Smooth muscle cell of the brain vasculature (primary cell): ENCODE measurements at regions not wholly inside any gene's neighbourhood (a gene's known extent, or its start where the extent isn't known, plus 50 kb on each side); places are given as distances from the start of the nearest gene placed in this dataset.
"Not testable (repeated sequence)": the region's sequence is repeated elsewhere in the genome, so short reads cannot be mapped to it uniquely, and the experiment has no call there.

Source experiments
- DNase-seq: peaks from one replicate; pipeline ENCODE4 v3.0.0-alpha.2; 2012; ENCODE audit warnings: low read depth, low spot score

DNA sequence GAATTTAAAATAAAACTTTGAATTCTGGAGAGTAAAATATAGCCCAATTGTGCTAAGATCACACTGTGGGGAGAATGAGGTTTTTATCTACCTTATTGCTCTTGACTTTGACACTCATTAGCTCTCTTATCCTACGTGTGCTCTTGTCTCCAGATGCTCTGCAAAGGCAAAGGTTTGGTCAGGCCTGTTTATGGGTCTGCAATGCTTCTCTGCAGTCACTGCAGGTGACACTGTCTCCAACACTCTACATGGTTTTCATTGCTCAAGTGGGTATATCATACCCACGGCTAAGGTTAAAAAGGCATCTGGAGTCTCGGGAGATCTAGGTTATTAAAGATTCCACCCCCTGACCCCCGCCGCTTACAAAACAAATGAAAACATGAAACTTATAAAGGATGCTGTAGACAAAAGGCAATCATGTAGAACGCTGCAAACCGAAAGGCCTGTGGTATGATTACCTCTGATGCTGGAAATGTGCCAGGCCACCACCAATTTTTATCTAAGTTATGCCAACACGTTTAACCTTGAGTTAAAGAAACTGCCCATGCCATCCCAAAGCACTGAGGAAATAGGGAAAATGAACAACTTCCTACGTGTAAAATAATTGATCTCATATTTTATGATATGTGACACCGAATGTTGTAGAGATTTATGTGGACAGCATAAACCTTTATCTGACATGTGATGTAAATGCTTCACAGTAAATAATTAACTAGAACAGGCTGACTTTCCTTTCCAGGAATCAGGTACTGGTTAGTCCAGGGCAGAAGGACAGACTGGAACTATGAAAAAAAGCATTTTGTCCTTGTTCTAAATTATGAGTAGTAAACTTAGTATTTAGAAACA, 238.2 kb upstream of the NOX3 start:
- no peak for DNase-seq

DNA sequence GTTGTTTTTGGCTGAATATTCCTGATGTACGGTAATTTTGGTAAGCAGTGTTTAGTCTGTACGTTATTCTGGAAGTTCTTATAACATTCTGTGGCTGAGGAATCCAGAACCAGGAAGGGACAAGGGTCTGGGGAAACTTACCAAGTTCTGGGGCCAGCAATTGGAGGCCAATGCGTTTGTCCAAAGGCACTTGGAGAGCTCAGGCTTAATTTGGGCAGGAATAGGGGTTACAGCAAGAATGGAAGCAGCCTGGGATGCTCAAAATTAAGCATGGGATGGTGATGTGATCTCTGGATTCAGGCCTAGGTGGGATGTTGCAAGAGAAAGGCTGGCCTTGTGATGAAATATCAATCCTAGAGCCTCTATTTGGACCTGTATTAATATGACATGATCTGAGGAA, 235.2 kb upstream of the NOX3 start:
- no peak for DNase-seq

DNA sequence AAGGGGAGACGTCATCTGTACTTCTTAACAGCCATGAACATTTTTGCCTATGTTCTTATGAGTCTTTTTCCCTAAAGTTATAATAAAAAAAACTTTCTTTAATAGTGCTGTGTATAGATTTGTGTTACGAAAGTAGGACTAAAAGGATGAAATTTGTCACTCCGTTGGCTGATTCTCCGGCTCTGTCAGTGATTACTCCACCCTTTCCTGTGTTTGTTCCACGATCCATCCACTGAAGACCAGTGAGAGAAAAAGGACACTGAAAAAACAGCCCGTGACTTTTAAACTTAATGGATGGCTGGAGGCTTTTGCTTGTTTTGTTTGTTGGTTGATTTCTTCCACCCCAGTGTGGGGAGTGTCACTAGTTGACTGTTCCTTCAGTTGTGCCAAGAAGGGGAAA, 232.0 kb upstream of the NOX3 start:
- DNase-seq, result no peak

DNA sequence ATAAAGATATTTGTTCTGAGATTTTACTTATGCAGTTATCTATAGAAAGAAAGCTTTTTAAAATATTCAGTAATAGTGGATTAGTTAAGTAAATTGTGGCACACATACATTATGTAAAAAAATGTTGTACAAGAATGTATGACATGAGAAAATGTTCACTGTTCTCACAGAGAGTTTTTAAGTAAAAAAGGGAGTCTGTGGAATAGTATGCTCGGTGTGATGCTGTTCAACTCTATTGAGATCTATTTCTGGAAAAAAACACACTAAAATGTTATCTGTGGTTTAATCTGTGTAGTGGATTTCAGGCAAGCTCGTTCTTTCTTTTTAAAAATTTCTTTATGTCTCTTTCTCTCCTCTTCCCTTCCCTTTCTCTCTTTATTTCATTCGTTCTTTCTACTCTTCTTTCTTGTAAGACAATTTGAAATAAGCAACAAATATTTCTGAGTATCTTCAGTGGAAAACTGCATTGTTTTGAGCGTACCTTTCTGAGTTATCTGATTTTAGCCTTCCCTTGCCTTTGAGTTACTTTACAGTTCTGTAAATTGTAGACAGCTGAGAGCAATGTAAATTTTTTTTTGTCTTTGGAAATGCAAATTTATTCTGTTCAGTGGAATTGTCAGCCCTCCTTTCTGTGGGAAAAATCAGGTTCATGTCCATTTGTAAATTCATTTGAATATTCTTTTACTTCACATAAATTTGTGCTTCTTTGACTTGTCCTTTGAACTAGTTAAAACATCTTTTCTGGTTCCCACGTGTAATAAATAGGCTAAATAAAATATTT, 229.0 kb upstream of the NOX3 start:
- DNase-seq, result no peak

DNA sequence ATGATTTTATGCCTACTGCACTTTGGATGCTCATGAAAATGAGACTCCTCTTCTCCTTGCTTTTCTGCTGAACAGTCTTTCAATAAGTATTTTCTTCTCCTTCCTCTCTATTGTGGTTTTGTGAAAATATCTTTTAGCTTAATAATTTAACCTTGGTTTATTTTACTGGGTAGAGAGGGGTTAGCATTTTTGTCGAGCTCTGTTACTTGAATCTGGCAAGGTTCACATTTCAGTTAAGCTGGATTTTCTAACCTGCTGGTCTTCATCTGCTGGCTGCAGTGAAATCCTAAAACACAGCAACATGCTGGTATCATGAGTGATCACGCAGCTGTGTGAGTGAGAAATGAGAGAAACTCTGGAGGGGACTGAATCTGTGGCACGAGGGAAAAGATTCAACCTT, 222.7 kb upstream of the NOX3 start:
- no peak for DNase-seq

DNA sequence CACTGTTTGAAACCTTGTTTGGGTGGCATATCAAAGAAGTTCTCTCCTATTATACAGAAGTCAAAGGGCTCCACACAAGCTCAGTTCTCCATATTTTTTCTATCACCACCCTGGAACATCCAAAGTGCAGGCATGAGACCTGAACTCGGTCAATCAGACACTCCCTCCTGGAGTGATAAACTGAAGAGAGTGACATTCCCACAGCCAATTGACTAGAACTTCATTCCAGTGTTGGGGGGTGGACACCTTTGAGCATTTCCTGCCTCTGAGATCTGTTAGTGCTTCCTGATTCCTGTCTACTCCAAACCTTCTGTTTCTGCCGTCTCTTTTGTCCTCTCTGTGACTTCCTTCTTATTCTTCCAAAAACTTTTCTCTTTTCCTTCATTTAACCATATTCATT, 220.7 kb upstream of the NOX3 start:
- DNase-seq, result no peak

DNA sequence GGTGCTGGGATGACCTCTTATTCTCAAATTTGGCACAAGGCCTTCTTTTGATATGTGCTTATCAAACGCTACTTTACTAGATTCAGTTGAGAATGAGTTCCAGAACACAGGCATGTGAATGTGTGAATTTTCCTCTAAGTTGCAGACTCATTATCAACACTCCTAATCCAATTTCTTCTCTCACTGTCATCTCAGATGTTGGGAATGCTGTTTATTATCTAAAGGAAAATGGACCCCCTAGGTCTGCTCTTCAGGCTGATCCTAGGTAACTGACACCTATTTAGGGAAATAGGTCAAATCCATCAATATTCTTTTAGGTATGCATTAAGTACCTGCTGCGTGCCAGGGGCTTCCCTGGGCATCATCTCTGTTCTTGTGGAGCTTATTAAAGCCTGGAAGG, 215.0 kb upstream of the NOX3 start:
- no peak for DNase-seq

DNA sequence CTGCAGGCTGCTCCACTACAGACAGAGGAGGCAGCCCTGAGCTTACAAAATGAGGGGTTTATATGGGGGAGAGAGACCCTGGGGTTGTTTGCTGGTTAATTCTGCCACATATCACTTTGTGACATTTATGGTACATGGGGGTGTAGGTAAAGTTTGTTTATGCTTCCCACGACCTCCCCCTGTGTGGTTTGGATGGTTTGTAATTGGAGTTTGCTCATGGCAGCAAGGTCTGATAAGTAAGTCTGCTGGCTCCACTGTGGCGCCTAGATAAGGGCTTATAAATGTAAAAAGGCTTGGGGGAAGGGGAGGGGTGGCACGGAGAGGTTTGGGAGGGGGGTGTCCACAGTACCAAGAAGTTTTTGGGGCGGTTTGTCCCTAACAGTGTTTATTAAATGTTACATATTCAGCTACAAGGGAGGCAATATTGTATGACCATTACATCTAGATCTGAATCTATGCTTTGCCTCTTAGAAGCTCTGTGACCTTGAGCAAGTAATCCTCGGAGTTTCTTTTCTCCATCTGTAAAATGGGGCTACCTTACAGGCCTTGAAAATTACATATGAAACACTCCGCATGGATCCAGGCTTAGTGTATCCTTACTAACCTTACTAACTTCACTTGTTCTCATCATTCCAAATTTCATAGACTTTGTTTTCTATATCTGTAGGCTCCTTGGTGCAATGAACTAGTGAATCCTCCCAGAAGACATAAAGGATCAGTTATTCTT, 204.8 kb upstream of the NOX3 start:
- no peak for DNase-seq

DNA sequence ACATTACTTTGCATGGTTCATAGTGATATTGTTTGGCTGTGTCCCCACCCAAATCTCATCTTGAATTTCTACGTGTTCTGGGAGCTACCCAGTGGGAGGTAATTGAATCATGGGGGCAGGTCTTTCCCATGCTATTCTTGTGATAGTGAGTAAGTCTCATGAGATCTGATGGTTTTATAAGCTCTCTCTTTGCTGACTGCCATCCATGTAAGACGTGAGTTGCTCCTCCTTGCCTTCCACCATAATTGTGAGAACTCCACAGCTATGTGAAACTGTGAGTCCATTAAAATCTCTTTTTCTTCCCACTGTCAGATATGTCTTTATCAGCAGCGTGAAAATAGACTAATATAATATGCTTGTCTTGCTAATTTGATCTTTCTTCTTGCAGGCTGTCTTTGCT, 200.4 kb upstream of the NOX3 start:
- no peak for DNase-seq

DNA sequence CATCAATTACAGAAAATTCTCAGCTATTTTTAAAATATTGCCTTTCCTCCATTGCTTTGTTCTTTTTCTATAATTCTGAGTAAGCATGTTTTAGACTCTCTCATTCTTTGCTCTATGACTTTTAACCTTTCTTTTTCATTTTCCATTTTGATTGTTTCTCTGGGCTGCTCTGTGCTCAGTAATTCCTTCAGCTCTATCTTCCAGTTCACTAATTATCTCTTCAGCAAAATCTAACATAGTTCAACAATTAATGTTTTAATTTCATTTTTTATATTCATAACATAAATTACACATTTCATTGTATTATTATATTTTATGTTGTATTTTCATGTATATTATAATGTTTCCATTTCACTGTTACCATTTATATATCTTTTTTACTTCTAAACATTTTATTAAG, 198.8 kb upstream of the NOX3 start:
- no peak for DNase-seq

DNA sequence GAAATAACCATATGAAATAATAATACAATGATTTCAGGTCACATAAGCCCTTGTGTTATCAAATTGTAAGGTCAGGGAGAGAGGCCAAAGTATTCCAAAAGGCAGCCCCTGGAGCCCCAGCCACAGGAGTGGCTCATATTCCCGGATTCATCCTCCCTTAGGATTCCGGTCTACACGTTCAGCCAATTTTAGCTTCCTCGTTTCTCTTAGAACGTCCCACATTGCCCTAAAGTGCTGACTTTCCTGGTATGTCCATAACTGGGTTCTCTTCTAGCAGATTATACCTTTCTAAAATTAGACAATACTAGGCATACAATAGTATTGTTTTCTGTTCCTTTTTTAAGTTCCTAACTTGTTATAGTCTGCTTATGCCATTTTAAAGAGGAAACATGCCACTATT, 192.7 kb upstream of the NOX3 start:
- DNase-seq, result no peak

DNA sequence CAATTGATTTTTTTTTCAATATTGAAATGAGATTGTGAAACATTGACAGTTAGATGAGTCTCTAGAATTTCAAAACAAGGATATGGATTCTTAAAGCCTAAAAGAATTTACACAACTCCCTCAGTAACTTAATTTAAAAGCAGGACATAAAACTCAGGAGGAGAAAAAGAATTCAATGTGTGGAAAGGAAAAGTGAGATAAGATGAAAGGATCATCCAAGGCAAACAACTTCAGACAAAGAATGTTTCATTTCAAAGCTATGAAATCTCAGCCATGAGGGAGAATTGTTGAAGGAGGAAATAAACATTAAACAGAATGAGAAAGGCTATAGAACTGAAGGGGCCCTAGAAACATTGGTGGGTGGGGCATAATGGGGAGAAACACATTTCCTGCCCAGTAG, 191.7 kb upstream of the NOX3 start:
- no peak for DNase-seq

DNA sequence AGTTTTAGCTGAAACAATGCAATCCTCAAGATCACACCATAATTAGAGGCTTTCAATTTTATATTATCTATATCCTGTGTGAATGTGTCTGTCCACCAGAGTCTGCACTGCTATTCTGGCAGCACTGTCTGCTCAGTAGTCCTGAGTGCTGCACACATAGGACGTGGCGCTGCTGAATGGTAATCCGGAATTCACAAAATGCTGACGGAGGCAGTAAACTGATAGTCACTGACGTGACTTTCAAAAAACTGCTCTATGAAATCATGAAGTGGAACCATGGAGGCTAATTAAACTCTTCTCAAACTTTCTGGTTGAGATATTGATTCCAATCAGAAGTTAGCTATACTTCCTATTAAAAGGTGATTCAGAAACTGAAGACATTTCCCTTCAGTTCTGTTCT, 190.8 kb upstream of the NOX3 start:
- DNase-seq, result no peak

DNA sequence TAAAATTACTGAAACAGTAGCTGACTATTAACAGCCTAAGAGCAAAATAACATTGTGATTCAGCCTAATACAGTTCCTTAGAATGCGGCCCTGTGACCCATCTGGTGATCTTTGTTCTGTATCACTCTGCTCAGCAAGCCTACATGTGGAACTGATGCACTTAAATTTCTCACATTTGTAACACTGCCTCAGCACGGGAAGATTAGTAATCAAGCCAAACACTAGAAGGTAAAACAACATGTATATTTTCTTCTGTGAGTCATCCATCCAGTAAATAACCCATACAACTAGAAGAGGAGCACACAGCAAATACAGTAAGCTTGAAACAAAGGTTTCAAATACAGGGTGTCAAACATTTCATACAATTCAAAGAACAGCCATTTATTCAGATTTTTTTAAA, 189.7 kb upstream of the NOX3 start:
- DNase-seq, result no peak

DNA sequence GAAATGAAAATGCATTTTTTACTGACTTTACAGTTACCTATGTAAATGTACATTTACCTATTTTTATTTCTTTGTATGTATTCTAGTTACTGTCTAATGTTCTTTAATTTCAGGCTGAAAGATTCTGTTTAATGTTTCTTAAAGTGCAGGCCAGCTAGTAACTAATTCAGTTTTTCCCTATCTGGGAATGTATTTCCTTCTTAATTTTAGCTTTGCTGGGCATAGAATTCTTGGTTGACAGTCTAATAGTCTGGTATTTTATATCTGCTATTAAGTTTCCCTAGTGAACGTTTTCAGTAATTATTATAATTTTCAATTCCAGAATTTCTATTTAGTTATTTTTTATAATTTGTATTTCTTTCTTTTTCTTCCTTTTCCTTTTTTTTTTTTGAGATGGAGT, 186.0 kb upstream of the NOX3 start:
- DNase-seq, result no peak

DNA sequence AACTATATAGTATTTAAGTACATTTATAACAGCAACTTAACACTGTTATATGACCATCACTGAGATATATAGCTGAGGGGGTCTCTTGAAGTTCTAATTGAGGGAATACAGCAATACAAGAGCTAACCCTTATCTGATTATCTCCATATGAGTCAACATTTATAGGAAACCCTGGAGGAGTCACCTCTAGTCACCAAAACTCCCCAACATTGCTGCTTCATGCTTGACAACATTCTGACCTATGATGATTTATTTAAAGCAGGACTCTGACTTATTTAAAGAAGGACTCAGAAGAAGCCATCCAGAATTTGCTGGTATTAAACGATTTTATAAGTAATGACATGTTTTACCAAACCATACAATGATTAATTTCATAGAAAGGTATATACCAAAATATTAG, 182.6 kb upstream of the NOX3 start:
- no peak for DNase-seq

DNA sequence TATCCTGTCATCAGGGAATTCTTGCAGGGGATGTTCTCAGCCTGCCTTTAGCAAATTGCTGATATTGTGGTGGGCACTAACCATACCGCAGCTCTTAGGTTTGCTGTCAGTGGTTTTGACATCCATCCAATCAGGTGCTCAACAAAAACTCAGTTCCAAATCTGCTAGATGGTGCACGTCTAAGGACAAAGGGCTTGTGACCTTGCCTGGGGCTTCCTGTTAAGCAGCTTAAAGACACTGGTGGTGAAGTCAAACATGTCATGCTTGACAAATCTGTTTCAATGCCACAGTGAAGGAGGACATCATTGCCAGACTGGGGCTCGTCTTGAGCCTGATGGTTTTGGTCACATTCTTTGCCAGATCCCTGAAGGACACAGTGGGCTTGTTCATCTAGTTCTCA, 179.8 kb upstream of the NOX3 start:
- no peak for DNase-seq

DNA sequence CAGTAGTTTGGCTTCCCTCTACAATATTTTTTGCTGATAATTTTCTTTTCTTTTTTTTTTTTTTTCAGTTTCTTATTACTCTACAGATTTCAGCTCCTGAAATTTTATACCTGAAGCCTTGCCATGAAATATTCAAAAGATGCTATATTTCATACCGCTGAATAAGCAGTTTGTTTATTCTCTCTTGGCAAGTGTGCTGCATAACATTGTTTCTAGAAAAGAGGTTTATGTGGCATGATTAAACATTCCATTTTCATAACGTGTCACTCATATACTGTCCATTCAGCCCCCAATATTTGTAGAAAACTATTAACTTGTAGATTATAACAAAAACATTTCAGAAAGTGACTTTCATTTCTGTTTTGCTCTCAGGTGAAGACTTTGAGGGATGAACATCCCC, 174.4 kb upstream of the NOX3 start:
- DNase-seq, result no peak

DNA sequence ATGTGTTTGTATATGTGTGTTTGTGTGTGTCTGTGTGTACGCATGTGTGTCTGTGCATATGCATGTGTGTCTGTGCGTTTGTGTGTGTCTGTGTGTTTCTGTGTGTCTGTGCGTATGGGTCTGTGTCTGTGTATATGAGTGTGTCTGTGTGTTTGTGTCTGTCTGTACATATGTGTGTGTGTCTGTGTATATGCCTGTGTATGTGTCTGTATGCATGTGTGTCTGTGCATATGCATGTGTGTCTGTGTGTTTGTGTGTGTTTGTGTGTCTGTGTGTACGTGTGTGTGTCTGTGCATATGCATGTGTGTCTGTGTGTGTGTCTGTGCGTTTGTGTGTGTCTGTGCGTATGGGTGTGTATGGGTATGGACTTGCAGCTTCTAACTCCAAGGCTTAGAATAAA, 174.0 kb upstream of the NOX3 start:
- DNase-seq, result no peak

DNA sequence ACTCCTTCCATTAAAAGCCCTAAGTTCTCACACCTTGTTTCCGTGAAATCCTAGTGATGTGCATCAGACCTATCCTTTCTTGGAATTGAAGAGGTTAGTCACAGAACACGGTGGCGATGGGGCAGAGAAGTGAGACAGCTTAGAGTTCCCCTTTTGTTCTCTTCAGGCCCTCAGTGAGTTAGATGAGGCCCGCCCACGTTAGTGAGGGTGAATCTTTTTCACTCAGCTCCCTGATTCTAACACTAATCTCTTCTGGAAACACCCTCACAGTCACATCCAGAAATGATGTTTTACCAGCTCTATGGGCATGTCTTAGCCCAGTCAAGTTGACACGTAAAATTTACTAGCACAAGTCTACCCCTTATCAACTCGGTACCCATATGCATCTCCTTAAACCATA, 172.7 kb upstream of the NOX3 start:
- DNase-seq, result no peak

DNA sequence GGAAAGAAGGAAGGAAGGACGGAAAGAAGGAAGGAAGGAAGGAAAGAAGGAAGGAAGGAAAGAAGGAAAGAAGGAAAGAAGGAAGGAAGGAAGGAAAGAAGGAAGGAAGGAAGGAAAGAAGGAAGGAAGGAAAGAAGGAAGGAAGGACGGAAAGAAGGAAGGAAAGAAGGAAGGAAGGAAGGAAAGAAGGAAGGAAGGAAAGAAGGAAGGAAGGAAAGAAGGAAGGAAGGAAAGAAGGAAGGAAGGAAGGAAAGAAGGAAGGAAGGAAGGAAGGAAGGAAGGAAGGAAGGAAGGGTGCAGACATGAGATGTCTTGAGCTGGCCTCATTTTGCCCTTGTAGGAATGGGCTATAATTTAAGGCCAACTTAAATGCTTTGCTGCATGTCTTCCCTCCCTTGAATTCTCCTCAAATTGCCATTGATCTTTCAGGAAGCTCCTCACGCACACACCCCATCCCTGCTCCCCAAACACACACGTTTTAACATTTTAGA, 172.1 kb upstream of the NOX3 start:
- not testable (repeated sequence) for DNase-seq

DNA sequence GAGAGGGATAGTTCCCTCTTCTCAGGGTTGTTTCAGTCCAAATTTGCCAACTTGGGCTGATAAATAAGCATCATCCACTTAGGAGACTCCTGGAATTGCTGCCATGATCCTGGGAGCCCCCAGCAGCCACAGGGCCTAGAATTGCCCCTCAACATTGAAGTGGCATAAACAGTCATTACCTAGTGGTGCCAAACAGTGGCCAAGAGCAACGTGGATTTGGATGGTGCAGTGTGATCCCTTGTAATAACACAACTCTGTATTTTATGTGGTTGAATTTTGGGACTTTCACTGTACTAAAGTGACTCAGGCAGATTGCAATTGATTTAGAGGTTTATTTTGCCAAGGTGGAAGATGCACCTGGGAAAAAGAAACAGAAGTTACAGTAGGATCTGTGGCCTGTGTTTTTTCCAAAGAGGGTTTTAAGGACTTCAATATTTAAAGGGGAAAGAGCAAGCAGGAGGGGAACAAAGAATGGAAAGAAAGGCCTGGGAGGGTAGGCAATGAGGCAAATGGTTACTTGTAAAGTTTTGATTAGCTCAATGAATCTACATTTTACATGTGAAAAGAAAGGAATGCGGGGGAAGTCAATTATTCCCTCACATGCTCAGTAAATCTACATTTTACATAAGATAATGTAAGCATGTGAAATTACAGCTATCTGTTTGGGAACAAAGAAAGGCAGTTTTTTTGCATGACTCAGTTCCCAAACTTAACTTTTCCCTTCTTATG, 168.0 kb upstream of the NOX3 start:
- DNase-seq, result no peak
